ENCODE measurements at regions not wholly inside any gene's neighbourhood (a gene's known extent, or its start where the extent isn't known, plus 50 kb on each side); places are given as distances from the start of the nearest gene placed in this dataset.

GRCh38 chr21:15164678-15165303 is 100.0 kb upstream of the NRIP1 start (continued):
- TF ChIP-seq RCOR2 (CRISPR knock-in tag; IDR thresholded peaks at IDR 0.05) (peak; percentile 61; the same call in 1 of the 2 replicates), CEBPB (IDR thresholded peaks at IDR 0.05; ENCODE audit: borderline replicate concordance, low read depth, low read length) (peak; percentile 65; the same call in 1 of the 2 replicates), ZNF33A (CRISPR knock-in tag; IDR thresholded peaks at IDR 0.05; ENCODE audit: borderline replicate concordance) (no peak), PRDM4 (CRISPR knock-in tag; IDR thresholded peaks at IDR 0.05; ENCODE audit: borderline replicate concordance) (no peak), NCOR1 (IDR thresholded peaks at IDR 0.05; ENCODE audit: borderline replicate concordance, low read length) (peak; percentile 71; the same call in 1 of the 2 replicates), SRF (IDR thresholded peaks at IDR 0.05; ENCODE audit: low read depth, low read length) (no peak), XRCC5 (optimal IDR thresholded peaks at IDR 0.05; ENCODE audit: low read length) (no peak), HDAC6 (IDR thresholded peaks at IDR 0.05; ENCODE audit: low read depth, low read length) (no peak), ARID4A (CRISPR knock-in tag; IDR thresholded peaks at IDR 0.05; ENCODE audit: borderline replicate concordance) (no peak), ZBTB44 (CRISPR knock-in tag; IDR thresholded peaks at IDR 0.05) (no peak), ZHX1 (CRISPR knock-in tag; IDR thresholded peaks at IDR 0.05; ENCODE audit: low read depth) (no peak), RAD21 (CRISPR knock-in tag; IDR thresholded peaks at IDR 0.05) (no peak), POGK (CRISPR knock-in tag; conservative IDR thresholded peaks at IDR 0.05) (no peak), ZNF891 (CRISPR knock-in tag; IDR thresholded peaks at IDR 0.05) (no peak), ZNF615 (CRISPR knock-in tag; IDR thresholded peaks at IDR 0.05; ENCODE audit: borderline replicate concordance) (no peak), NR2F2 (IDR thresholded peaks at IDR 0.05; ENCODE audit: borderline replicate concordance, low read depth) (peak; percentile 64; the same call in 1 of the 2 replicates)
